Choroid plexus epithelial cell (primary cell): ENCODE measurements at regions not wholly inside any gene's neighbourhood (a gene's known extent, or its start where the extent isn't known, plus 50 kb on each side); places are given as distances from the start of the nearest gene placed in this dataset.
A peak's percentile ranks its signal among the peaks of the same experiment; 100 is the strongest.

Experiments used
- DNase-seq: peaks from one replicate; pipeline ENCODE4 v3.0.0-alpha.2; 2010; ENCODE audit warnings: low read depth
- H3K4me3 ChIP-seq: 2 replicates; pipeline ENCODE4 v1.5.1; 2011; ENCODE audit warnings: low read depth, mild to moderate bottlenecking, control low read depth, low read length, moderate library complexity
- CTCF ChIP-seq: conservative IDR thresholded peaks from 2 replicates; pipeline ENCODE4 v1.5.1; 2011; ENCODE audit warnings: low read depth, mild to moderate bottlenecking, control low read depth, inconsistent platforms, low read length, moderate library complexity

GRCh38 chr5:163755505-163755904, 250.1 kb downstream of the MAT2B start:
- H3K4me3 ChIP-seq = no peak overlapping the region
- DNase-seq = no peak
- no peak for TF ChIP-seq CTCF

- TF ChIP-seq CTCF = no peak
- DNase-seq = no peak
- no peak overlapping the region for H3K4me3 ChIP-seq
These were observed 250.8 kb downstream of the MAT2B start for GRCh38 chr5:163756170-163756569.

- TF ChIP-seq CTCF = no peak
- peak; percentile 95 for DNase-seq
These were observed 251.9 kb downstream of the MAT2B start for GRCh38 chr5:163757344-163757743.

GRCh38 chr5:163758283-163758711, 252.9 kb downstream of the MAT2B start:
- TF ChIP-seq CTCF = no peak
- DNase-seq = peak; percentile 67
- no peak overlapping the region for H3K4me3 ChIP-seq

More at GRCh38 chr5:163757344-163757743, 251.9 kb downstream of the MAT2B start:
- H3K4me3 ChIP-seq = no peak overlapping the region

- TF ChIP-seq CTCF = no peak
- DNase-seq = peak; percentile 18
- H3K4me3 ChIP-seq = no peak overlapping the region
These were observed 253.7 kb downstream of the MAT2B start for GRCh38 chr5:163759000-163759704.

- DNase-seq = peak; percentile 99
- TF ChIP-seq CTCF = no peak
- H3K4me3 ChIP-seq = no peak overlapping the region
These were observed 255.1 kb downstream of the MAT2B start for GRCh38 chr5:163760498-163760897.

GRCh38 chr5:163766936-163767670, 261.7 kb downstream of the MAT2B start:
- no peak for TF ChIP-seq CTCF
- peak; percentile 53 for DNase-seq

More at GRCh38 chr5:163766936-163767670, 261.7 kb downstream of the MAT2B start:
- H3K4me3 ChIP-seq = no peak overlapping the region
